Hepatocyte (in vitro differentiated cells): ENCODE measurements at regions not wholly inside any gene's neighbourhood (a gene's known extent, or its start where the extent isn't known, plus 50 kb on each side); places are given as distances from the start of the nearest gene placed in this dataset.

Experiments used
- EZH2 ChIP-seq: fragments of 200-600 bp; sonication (generic); IDR thresholded peaks from 2 replicates; pipeline ENCODE4 v1.6.1; 2016; ENCODE audit warnings: antibody characterized with exemption, mild to moderate bottlenecking, borderline replicate concordance
- EZH2phosphoT487 ChIP-seq: fragments of 200-600 bp; sonication (generic); IDR thresholded peaks from one replicate; pipeline ENCODE4 v1.6.1; 2018; ENCODE audit warnings: antibody characterized with exemption, mild to moderate bottlenecking, low read depth, moderate library complexity; ENCODE audit not compliant: unreplicated experiment, severe bottlenecking
- TF ChIP-seq, protein P1 (sequence below): fragments of 200-600 bp; sonication (generic); IDR thresholded peaks from 2 replicates; pipeline ENCODE4 v1.5.1; 2016; ENCODE audit warnings: antibody characterized with exemption, mild to moderate bottlenecking; ENCODE audit not compliant: poor library complexity

DNA sequence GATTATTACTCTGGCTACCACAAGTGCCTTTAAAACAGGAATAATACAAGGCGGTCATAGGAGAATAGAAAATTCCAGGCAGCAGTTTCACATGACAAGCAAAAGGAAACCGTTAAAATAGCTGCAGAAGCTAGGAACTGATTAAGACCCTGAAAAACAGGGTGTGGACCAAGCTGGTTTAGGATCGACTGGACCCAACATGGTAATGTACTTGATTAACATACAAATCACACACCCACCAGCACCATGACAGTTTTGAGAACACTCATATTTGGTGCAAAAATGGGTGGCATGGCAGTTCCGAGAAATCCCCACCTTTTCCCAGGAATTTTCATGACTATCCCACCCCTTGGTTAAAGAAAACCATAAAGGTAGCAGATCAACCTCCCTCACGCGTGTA lies 51.9 kb upstream of the TMEM163 start:
- TF ChIP-seq, protein P1, sequence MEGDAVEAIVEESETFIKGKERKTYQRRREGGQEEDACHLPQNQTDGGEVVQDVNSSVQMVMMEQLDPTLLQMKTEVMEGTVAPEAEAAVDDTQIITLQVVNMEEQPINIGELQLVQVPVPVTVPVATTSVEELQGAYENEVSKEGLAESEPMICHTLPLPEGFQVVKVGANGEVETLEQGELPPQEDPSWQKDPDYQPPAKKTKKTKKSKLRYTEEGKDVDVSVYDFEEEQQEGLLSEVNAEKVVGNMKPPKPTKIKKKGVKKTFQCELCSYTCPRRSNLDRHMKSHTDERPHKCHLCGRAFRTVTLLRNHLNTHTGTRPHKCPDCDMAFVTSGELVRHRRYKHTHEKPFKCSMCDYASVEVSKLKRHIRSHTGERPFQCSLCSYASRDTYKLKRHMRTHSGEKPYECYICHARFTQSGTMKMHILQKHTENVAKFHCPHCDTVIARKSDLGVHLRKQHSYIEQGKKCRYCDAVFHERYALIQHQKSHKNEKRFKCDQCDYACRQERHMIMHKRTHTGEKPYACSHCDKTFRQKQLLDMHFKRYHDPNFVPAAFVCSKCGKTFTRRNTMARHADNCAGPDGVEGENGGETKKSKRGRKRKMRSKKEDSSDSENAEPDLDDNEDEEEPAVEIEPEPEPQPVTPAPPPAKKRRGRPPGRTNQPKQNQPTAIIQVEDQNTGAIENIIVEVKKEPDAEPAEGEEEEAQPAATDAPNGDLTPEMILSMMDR = no peak
- no peak for TF ChIP-seq EZH2
- no peak for TF ChIP-seq EZH2phosphoT487
